Neural progenitor cell (in vitro differentiated cells): ENCODE measurements at regions not wholly inside any gene's neighbourhood (a gene's known extent, or its start where the extent isn't known, plus 50 kb on each side); places are given as distances from the start of the nearest gene placed in this dataset.

Source experiments
- EZH2 ChIP-seq: fragments of 200-600 bp; sonication (generic); IDR thresholded peaks from 2 replicates; pipeline ENCODE4 v1.6.1; 2017; ENCODE audit warnings: antibody characterized with exemption, mild to moderate bottlenecking, moderate library complexity
- TF ChIP-seq, protein P1 (sequence below): fragments of 200-600 bp; sonication (generic); IDR thresholded peaks from 2 replicates; pipeline ENCODE4 v1.5.1; 2017; ENCODE audit warnings: antibody characterized with exemption, mild to moderate bottlenecking

DNA sequence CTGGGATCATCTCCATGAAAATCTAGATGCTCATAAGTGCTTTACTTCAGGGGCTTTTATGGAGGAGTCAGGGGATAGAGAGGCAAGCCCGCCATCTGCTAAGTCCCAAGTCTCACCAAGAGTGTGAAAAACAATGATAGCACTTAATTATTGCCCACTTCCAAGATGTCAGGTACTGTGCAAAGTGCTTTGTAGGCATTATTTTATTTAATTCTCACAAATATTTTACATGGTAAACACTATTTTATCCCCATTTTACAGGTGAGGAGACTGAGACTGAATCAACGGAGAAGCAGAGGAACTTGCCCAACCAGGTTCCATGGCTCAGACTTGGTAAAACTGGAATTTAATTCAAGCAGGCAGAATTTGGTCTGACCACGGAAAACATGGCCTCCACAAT, 147.5 kb downstream of the ACKR3 start:
- TF ChIP-seq, protein P1, sequence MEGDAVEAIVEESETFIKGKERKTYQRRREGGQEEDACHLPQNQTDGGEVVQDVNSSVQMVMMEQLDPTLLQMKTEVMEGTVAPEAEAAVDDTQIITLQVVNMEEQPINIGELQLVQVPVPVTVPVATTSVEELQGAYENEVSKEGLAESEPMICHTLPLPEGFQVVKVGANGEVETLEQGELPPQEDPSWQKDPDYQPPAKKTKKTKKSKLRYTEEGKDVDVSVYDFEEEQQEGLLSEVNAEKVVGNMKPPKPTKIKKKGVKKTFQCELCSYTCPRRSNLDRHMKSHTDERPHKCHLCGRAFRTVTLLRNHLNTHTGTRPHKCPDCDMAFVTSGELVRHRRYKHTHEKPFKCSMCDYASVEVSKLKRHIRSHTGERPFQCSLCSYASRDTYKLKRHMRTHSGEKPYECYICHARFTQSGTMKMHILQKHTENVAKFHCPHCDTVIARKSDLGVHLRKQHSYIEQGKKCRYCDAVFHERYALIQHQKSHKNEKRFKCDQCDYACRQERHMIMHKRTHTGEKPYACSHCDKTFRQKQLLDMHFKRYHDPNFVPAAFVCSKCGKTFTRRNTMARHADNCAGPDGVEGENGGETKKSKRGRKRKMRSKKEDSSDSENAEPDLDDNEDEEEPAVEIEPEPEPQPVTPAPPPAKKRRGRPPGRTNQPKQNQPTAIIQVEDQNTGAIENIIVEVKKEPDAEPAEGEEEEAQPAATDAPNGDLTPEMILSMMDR = no peak
- no peak for TF ChIP-seq EZH2
